Left colon (tissue), 2 donors: ENCODE measurements at regions not wholly inside any gene's neighbourhood (a gene's known extent, or its start where the extent isn't known, plus 50 kb on each side); places are given as distances from the start of the nearest gene placed in this dataset.

ENCODE experiments used
- ATAC-seq: fragments of 200-7000 bp; cut with Tn5 transposase; one replicate; pipeline ENCODE4 v1.9.1; 2020; ENCODE audit warnings: mild to moderate bottlenecking, moderate library complexity
- DNase-seq, 2 donors: peaks; one replicate each; pipeline ENCODE4 v3.0.0-alpha.2; 2020
- intact Hi-C, 2 donors: fragments of 100-400 bp; cut with DNase I in 1 of 2; cut with micrococcal nuclease in 1 of 2; formaldehyde crosslinking; loops; one replicate each; pipeline versions ENCODE4 v1.11.2 to v1.14.0; 2022; cut with DNase I, micrococcal nuclease
- donor health status: DM: no; HTN: no; CAD: no.
- donor health status: DM: yes; HTN: yes; CAD: no.

GRCh38 chr2:21277068-21278056 is 153.6 kb downstream of the TDRD15 start:
- ATAC-seq, result peak; percentile 86

GRCh38 chr2:21279525-21279924 is 155.8 kb downstream of the TDRD15 start:
- DNase-seq (no peak), ATAC-seq (no peak)
- intact Hi-C loops, result no loop called here

More at GRCh38 chr2:21277068-21278056, 153.6 kb downstream of the TDRD15 start:
- intact Hi-C loops, result no loop called here
- peak; percentile 26 to 43 for DNase-seq

GRCh38 chr2:21280793-21281192 is 157.0 kb downstream of the TDRD15 start:
- ATAC-seq (no peak), DNase-seq (no peak)
- intact Hi-C loops, result no loop called here

GRCh38 chr2:21281384-21281783 is 157.6 kb downstream of the TDRD15 start:
- intact Hi-C loops, result no loop called here
- DNase-seq (no peak), ATAC-seq (no peak)

- no peak for ATAC-seq
- DNase-seq, result no peak
- intact Hi-C loops, result no loop called here
These were observed 158.2 kb downstream of the TDRD15 start for GRCh38 chr2:21281791-21282514.

- no peak for DNase-seq
- intact Hi-C loops, result no loop called here
These were observed 158.7 kb downstream of the TDRD15 start for GRCh38 chr2:21282515-21282898.

GRCh38 chr2:21288299-21288698 is 164.5 kb downstream of the TDRD15 start:
- intact Hi-C loops, result no loop called here
- DNase-seq (no peak), ATAC-seq (no peak)

More at GRCh38 chr2:21282515-21282898, 158.7 kb downstream of the TDRD15 start:
- no peak for ATAC-seq

- ATAC-seq, result no peak
- no peak for DNase-seq
- intact Hi-C loops, result no loop called here
These were observed 165.2 kb downstream of the TDRD15 start for GRCh38 chr2:21288739-21289520.

GRCh38 chr2:21289551-21289950 is 165.8 kb downstream of the TDRD15 start:
- DNase-seq, result no peak
- no peak for ATAC-seq
- intact Hi-C loops, result no loop called here

- DNase-seq (no peak), ATAC-seq (no peak)
- intact Hi-C loops, result no loop called here
These were observed 166.2 kb downstream of the TDRD15 start for GRCh38 chr2:21289989-21290388.

- DNase-seq, result no peak
- intact Hi-C loops, result no loop called here
- ATAC-seq, result no peak
These were observed 167.7 kb downstream of the TDRD15 start for GRCh38 chr2:21291426-21291825.

- intact Hi-C loops, result no loop called here
- no peak for DNase-seq
- no peak for ATAC-seq
These were observed 170.7 kb downstream of the TDRD15 start for GRCh38 chr2:21294446-21294845.

- ATAC-seq, result no peak
- intact Hi-C loops, result no loop called here
- no peak for DNase-seq
These were observed 175.6 kb downstream of the TDRD15 start for GRCh38 chr2:21299411-21299810.

- DNase-seq, result no peak
- ATAC-seq, result no peak
- intact Hi-C loops, result no loop called here
These were observed 178.2 kb downstream of the TDRD15 start for GRCh38 chr2:21301871-21302455.

- DNase-seq, result no peak
- intact Hi-C loops, result no loop called here
- ATAC-seq, result no peak
These were observed 180.1 kb downstream of the TDRD15 start for GRCh38 chr2:21303876-21304275.

GRCh38 chr2:21305581-21305980 is 181.8 kb downstream of the TDRD15 start:
- DNase-seq (no peak), ATAC-seq (no peak)
- intact Hi-C loops, result no loop called here

- DNase-seq (no peak), ATAC-seq (no peak)
- intact Hi-C loops, result no loop called here
These were observed 182.5 kb downstream of the TDRD15 start for GRCh38 chr2:21306235-21306634.

- ATAC-seq (no peak), DNase-seq (no peak)
- intact Hi-C loops, result no loop called here
These were observed 183.3 kb downstream of the TDRD15 start for GRCh38 chr2:21307037-21307436.

- intact Hi-C loops, result loop anchor here in 1 of 2 donors (10.0 kb wide), 1 partner anchor 136 kb away; no protein-coding TSS in a partner anchor
- DNase-seq, result no peak
- ATAC-seq, result no peak
These were observed 186.7 kb downstream of the TDRD15 start for GRCh38 chr2:21310493-21310892.
